ENCODE measurements at regions not wholly inside any gene's neighbourhood (a gene's known extent, or its start where the extent isn't known, plus 50 kb on each side); places are given as distances from the start of the nearest gene placed in this dataset.
A peak's percentile ranks its signal among the peaks of the same experiment; 100 is the strongest.

- no peak for DNase-seq
These were observed 115.9 kb downstream of the OMA1 start for GRCh38 chr1:58430421-58431275.

GRCh38 chr1:58426918-58427317, 119.6 kb downstream of the OMA1 start:
- DNase-seq, result no peak

- DNase-seq, result no peak
These were observed 124.1 kb downstream of the OMA1 start for GRCh38 chr1:58422436-58422835.

DNA sequence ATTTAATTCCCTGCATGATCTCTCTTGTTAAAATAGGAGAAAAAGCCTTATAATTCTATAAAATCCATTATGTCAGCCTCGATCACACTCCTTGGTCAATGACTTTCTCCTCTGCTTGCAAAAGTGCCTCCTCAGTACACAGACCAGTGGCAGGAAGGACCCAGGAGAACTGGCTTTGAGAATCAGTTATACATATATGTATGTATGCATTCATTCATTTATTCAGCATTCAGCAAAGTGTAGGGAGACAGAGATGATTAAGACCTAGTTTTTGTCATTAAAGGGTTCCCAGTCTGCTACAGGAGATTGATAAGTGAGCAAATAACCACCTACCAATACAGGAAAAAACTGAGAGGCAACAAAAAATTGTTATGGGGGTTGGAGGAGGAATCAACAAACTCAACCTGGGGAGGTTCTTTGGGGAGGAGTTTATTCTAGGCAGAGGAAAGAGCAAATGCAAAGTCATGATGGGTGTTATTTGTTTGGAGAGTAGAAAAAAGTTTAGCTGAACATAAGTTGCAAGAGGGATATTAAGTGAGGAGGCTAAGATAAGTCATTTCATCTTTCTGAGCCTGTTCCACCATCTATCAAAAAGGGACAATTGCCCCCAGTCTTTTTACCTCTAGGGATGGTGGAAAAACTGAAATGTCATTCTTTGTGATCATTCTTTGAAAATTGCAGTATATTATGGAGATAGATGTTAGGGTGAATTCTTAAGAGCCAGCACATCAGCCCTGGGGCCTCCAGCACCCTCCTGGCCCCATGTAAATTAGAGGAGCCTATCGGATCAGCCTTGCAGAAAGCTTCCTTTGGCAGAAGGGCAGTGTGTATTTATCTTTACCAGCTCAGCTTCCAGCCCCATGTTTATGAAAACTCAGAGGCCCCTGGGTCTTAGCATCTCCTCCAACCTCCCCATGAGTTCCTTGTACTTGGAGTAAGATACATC, 128.0 kb downstream of the OMA1 start:
- DNase-seq, result no peak

DNA sequence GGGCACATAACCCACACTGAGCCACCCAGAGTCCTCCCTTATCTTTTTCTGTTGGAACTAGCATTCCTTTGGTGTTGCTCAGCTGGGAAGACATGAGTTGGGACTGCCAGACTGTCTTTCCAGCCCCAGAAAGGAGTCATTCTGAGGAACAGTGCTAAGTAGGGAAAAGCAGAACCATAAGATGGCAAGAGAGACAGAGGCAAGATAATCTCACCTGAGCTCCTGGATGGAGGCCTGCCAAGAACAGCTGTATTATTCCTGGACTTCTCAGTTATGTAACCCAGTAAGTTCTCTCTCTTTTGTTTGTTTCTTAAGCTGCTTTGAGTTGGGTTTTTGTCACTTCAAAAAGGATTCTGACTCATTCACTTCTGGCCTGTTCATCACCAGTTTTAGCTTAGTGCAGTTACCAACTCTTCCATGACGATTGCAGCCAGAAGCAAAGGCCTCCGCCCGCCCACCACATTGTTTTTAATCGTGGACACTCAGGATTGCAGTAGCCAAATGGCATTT, 134.4 kb downstream of the OMA1 start:
- DNase-seq, result no peak

DNA sequence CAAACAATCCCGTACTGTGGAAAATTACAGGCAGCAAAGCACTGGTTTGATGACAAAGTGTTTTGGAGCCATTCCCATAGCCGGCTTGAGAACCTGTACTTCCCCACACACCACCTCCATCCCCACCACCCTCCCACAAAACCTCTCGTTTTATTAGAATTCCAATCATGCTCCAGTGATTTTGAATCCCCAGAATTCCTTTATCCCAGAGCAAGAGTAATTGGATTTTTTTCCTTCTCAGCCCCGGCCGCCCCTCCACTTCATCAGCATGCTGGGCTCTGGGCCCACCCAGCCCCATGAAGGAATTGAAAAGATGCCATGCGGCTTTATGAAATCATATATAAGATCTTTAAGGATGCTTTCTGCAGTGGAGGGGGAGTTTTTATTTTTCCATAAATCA, 136.6 kb downstream of the OMA1 start:
- no peak for DNase-seq

DNA sequence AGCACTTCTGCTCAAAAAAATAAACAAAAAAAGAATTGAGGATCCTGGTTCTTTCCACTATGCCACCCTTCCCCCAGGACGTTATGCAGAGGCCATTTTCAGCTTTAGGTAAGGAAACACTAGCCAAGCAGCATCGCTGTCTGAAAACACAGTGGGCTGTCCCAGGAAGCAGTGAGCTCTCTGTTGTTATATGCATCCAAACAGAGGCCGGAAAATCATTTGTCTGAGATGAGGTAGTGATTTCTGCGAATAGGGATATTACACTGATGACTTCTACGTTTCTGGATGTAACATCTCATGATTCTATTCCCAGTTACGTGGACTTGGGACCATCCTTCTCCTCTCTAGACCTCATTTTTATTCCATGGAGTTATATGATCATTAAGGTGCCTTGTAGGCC, 137.2 kb downstream of the OMA1 start:
- no peak for DNase-seq

GRCh38 chr1:58406301-58407071, 140.0 kb downstream of the OMA1 start:
- DNase-seq, result no peak

DNA sequence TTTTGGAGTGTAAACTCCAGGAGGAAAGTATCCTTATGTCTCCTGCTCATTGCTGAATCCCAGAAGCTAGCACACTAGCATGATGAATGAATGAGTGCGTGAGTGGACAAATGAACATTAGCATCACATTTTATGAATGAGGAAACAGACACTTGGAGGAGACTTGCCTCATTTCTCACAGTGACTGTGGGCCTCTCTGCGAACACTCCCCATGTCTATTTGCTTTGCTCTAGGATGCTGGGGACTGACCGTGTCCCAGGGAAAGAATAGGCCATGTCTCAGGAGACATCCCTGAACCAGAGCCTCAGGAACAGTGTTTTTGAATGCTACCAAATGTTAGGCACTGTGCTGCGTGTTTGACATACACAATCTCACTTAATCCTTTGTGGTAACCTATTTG, 140.9 kb downstream of the OMA1 start:
- DNase-seq, result no peak

DNA sequence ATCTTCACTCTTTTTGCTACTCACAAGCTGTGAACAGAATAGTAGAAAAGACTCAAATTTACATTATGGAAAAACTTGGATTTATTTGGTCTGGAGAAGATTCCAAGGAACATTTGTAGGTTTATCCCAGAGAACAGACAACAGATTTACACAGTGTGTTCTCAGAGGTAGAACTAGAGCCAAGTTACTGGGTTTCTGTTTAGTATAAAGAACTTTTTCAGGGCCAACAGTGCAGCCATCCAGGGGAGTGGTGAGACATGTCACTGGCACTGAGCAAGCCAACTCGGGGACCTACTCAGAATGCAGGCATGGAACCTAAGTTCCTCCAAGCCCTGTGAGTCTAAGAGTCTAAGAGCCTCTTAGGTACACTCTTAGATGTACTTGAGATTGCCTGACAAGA, 142.6 kb downstream of the OMA1 start:
- DNase-seq, result no peak

GRCh38 chr1:58402444-58402843, 144.1 kb downstream of the OMA1 start:
- DNase-seq, result no peak

GRCh38 chr1:58401991-58402390, 144.5 kb downstream of the OMA1 start:
- no peak for DNase-seq

- DNase-seq, result no peak
These were observed 147.3 kb downstream of the OMA1 start for GRCh38 chr1:58399176-58399575.

- no peak for DNase-seq
These were observed 147.8 kb downstream of the OMA1 start for GRCh38 chr1:58398714-58399113.

DNA sequence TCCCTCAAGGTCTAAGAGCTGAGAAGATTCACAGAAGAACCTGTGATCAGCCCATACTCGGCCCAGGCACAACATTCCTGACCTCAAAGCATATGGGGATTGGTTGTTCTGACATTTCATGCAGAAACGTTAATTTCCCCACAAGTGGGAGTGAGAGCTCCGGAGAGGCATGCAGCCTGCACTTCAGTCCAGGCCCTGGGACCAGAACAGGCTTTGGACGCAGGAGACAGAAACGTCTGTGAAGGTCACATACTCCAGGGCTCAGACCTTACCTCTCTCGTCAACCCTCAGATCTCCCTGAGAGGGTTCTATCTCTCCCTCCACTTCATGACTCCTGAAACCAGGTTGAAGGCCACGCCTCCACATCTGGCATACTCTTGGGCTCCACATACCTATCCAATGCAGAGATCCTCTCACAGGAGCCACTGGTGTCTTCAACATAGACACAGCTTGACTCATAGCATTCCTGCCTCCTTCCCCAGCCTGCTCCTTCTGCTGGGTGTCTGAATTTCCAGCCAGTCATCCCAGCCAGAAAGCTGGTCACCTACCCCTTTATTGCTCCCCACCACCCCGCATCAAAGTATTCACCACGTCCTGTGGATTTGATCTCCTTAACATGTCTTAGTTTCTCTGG, 149.2 kb downstream of the OMA1 start:
- DNase-seq, result no peak

- DNase-seq, result no peak
These were observed 150.4 kb downstream of the OMA1 start for GRCh38 chr1:58396150-58396549.

DNA sequence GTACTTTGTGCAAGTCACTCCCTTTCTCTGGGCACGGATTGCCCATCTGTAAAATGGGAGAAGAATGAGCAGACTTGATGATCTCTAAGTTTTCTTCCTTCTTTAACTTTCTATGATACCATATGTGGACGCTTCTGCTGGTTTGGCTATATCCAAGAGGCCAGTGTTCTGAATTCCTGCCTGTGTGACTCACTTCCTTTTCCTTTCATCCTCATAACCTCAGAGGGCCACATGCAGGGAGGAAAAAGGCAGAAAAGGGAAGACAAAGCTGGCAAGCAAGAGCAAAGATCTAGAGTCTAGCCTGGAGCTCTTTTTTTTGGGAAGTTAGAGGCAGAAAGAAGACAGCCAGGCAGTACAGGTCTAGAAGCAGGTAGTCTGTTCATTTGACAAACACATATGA, 151.2 kb downstream of the OMA1 start:
- no peak for DNase-seq

DNA sequence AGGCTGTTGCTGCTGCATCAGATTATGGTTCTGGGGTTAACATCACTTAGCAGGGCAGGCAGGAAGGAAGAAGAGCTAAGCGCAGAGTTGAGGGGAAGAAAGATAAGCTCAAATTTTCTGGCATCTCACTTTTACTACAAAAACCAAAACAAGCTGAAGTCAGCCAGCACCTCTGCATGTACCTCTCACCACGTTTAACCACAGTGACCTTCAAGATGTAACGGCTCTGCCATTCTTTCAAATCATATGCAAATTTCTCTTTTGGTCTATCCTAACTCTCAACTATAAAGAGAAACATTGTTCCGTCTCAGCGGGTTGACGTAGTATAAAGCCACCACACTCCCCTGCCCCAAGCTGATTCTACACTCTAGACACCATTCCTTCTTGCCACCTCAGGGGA, 154.4 kb downstream of the OMA1 start:
- peak; percentile 7 to 8 for DNase-seq

DNA sequence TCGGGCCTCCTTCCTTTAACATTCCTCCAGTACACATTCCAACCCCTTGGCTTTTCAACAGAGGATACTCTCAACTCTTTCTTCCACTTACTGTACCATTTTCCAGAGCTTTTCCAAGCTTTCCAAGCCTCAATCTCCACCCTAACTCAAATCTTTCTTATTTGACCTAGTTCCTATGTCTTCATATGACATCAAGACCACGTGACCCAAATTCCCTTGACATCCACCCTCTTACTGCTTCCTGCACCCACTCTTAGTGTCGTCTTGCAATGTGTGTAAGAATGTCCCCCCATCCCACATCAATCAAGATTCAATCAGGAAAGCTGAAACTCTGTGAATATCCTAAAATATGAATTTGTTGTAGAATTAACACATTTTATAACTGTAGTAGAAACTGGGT, 155.0 kb downstream of the OMA1 start:
- no peak for DNase-seq

GRCh38 chr1:58391056-58391455, 155.5 kb downstream of the OMA1 start:
- no peak for DNase-seq

DNA sequence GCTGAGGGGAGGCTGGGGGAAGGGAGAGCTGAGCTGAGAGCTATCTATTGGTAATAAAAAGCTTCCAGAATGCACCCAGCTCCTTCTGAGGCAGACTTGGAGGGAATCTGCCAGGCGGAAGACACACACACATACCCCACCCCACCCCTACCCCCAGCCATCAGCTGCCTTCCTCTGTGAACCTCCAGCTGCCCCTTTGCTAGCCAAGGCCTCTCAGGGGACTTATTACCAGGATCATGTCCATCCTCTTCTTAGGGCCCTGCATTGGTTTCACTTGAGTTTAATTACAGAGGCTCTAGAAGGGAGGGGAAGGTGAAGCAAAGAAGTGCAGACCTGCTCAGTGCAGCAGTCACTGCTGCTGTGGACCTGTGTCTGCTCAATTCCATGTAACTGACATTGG, 156.4 kb downstream of the OMA1 start:
- no peak for DNase-seq

DNA sequence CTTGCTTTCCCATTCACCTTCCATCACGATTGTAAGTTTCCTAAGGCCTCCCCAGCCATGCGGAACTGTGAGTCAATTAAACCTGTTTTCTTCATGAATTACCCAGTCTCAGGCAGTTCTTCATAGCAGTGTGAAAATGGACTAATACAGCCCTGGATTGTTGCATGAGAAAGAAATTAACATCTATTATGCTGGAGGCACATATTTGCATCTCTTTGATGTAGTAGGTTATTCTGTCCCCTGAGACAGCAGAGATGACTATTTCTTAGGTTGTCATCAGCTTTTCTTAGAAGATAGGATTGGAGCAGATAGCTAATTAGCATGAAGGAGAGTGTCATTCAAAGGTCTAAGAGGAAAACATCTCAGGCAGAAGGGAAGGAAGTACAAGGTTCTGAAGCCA, 166.2 kb downstream of the OMA1 start:
- no peak for DNase-seq

- DNase-seq, result no peak
These were observed 179.3 kb downstream of the OMA1 start for GRCh38 chr1:58367217-58367616.
